GM20000 (cell line): ENCODE measurements at regions not wholly inside any gene's neighbourhood (a gene's known extent, or its start where the extent isn't known, plus 50 kb on each side); places are given as distances from the start of the nearest gene placed in this dataset.

Source experiments
- DNase-seq: peaks from one replicate; pipeline ENCODE4 v3.0.0; 2012; ENCODE audit warnings: low spot score
- TF ChIP-seq, protein P1 (sequence below): IDR thresholded peaks from 2 replicates; pipeline ENCODE4 v1.5.1; 2012; ENCODE audit warnings: mild to moderate bottlenecking, control low read depth; ENCODE audit errors: extremely low read depth, missing control alignments

DNA sequence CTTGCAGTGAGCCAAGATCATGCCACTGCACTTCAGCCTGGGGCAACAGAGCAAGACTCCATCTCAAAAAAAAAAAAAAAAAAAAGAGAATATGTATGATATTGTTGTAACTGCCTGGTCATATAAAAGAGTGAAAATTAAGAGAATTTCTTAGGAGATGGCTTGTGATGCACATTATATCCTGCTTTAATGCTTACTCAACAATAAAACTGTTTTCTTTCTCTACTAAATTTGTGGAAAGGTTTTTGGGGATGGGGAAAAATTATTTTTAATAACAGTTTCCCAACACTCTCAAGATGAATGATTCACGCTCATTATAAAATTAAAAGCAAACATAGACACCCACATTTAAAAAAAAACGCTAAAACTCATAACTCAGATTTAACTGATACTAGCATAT lies 1163.0 kb downstream of the SI start:
- TF ChIP-seq, protein P1, sequence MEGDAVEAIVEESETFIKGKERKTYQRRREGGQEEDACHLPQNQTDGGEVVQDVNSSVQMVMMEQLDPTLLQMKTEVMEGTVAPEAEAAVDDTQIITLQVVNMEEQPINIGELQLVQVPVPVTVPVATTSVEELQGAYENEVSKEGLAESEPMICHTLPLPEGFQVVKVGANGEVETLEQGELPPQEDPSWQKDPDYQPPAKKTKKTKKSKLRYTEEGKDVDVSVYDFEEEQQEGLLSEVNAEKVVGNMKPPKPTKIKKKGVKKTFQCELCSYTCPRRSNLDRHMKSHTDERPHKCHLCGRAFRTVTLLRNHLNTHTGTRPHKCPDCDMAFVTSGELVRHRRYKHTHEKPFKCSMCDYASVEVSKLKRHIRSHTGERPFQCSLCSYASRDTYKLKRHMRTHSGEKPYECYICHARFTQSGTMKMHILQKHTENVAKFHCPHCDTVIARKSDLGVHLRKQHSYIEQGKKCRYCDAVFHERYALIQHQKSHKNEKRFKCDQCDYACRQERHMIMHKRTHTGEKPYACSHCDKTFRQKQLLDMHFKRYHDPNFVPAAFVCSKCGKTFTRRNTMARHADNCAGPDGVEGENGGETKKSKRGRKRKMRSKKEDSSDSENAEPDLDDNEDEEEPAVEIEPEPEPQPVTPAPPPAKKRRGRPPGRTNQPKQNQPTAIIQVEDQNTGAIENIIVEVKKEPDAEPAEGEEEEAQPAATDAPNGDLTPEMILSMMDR: no peak
- DNase-seq: no peak

DNA sequence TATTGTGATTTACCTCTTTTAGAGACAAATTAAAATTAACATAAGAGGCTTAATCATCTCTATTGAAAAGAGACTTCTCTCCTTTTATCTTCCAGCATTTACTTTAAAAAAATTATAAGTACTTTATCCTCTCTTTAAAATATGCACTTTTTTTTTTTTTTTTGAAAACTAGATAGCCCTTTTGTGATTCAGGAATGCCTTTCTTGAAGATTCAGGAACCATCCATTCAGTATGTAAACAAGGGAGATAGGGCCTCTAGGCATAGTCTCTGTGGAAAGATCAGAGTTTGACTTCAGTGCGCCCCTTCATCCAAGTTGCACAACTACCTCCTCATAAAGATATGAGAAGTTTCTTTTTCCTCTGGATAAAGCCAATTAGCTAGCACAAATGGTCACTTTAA lies 1163.7 kb downstream of the SI start:
- TF ChIP-seq, protein P1: no peak
- DNase-seq: no peak

DNA sequence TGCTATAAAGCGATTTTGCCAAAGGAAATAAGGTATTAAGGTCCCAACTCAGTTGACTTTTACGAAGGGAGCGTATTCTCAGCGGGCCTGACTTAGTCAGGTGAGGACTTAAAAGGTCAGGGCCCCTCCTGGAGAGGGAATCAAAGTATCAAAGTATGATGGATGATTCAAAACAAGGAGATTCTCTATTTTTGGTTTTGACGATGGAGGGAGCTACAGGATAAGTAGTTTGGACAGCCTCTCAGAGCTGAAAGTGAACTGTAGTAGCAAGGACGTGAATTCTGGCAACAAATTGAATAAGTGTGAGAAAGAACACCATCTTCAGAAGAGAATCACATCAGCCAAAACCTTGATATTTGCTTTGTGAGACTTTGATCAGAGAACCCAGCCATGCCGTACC lies 1186.5 kb downstream of the SI start:
- no peak for DNase-seq
- TF ChIP-seq, protein P1: no peak

DNA sequence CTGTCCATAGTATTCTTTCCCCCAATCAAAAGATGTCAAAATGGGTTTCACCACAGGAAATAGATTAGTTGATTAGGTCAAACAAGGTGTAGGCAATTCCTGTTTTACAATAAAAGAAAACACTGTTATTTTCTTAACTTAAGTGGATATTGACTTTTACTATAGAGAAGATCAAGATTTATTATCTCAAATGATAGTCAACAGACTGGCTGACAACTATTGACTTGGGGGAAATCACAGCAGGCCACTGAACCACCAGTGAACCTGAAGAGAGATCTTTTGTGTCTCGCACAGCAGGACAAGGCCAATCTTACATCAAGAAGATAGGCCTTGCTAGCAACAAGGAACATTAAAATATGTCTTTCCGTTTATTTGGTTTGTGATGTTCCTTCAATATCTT lies 1187.6 kb downstream of the SI start:
- DNase-seq: no peak
- TF ChIP-seq, protein P1: no peak

DNA sequence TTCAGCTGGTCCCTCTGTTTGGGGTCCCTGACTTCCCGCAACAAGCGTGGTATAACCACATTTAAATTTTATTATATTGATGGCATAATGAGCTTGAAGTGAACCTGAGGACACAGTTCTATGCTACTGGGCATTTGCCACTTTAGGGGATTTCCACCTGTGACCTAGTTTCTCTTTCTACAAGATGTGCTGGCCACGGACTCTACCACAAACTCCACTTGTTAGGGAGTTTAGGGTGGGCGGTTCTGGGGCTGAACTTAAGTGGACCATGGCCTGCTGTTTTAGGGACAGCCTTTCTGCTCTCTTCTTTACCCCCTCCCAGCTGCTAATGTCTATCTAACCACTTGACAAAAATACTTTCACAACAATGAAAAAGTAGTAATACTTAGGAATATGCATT lies 1199.1 kb downstream of the SI start:
- DNase-seq: no peak
- TF ChIP-seq, protein P1: no peak

DNA sequence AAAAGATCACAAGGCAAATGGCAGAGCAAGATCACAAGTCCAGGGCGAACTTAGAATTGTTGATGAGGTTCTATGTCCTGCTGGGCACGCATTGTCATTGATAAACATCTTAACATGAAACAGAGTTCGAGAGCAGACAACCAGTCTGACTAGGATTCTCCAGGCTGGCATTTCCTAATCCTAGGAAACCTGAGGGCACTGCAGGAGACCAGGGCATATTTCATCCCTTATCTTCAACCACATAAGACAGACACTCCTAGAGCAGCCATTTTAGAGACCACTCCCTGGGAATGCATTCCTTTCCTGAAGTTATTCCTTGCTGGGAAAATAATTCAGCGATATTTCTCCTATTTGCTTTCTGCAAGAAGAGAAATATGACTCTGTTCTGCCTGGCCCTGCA lies 1199.9 kb downstream of the SI start:
- TF ChIP-seq, protein P1: no peak
- DNase-seq: no peak

DNA sequence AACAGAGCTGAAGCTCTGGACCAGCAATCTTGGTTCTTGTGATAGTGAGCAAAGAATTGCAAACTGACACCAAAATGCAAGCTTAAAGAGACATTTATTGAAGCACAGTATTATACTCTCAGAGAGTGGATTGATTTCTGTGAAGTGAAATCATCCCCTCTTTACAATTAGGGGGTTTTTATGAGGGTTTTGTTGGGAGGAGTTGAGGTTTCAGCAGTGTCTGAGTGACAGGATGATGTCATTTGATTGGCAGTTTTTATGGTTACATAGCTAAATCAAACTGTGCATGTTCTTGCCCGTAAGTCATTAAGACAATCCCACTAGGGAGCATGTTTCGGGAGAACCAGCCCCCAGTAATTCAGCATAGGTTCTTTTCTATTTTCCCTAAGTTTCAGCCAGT lies 1200.5 kb downstream of the SI start:
- DNase-seq: no peak
- TF ChIP-seq, protein P1: no peak
